ENCODE measurements at regions not wholly inside any gene's neighbourhood (a gene's known extent, or its start where the extent isn't known, plus 50 kb on each side); places are given as distances from the start of the nearest gene placed in this dataset.

- Histone ChIP-seq H3K4me1 (ENCODE audit: insufficient read depth) (no peaks in the 10 kb centered on the region; the same call in 1 of the 2 replicates), H3K27ac (ENCODE audit: low read depth) (no peak overlapping the region), H3F3A (replicated peaks; ENCODE audit: low read depth) (no peaks in the 10 kb centered on the region), H3K36me3 (ENCODE audit: insufficient read depth) (no peaks in the 10 kb centered on the region), H4K20me1 (replicated peaks; ENCODE audit: insufficient read depth) (no peaks in the 10 kb centered on the region), H3K79me2 (replicated peaks; ENCODE audit: insufficient read depth) (no peaks in the 10 kb centered on the region), H3K9me2 (ENCODE audit: insufficient read depth) (no peaks in the 10 kb centered on the region), H2AFZ (no peak overlapping the region), H3K4me2 (no peak overlapping the region), H3K4me3 (no peak overlapping the region), H3K27me3 (ENCODE audit: insufficient read depth) (no peaks in the 10 kb centered on the region)
- Mint-ChIP-seq H3K27me3 (ENCODE audit: insufficient read depth, low read depth, poor library complexity) (peaks cover 3% of the 10 kb centered on the region), H3K9me3 (no peaks in the 10 kb centered on the region), H3K4me1 (no peaks in the 10 kb centered on the region), H3K27ac (no peak overlapping the region), H3K4me3 (no peak overlapping the region), H3K36me3 (ENCODE audit: low read depth) (no peaks in the 10 kb centered on the region)
- TF ChIP-seq ZNF114 (CRISPR knock-in tag; IDR thresholded peaks at IDR 0.05) = no peak
- no peak for TF ChIP-seq REST (IDR thresholded peaks at IDR 0.05; ENCODE audit: unreplicated experiment)
- TF ChIP-seq STAT1 (IDR thresholded peaks at IDR 0.05; ENCODE audit: unreplicated experiment) = no peak
- no peak for TF ChIP-seq NANOG (IDR thresholded peaks at IDR 0.05; ENCODE audit: borderline replicate concordance)
- no peak for TF ChIP-seq ETS1 (IDR thresholded peaks at IDR 0.05)
- no peak for TF ChIP-seq CREB1 (CRISPR knock-in tag; IDR thresholded peaks at IDR 0.05; ENCODE audit: low read depth)
- TF ChIP-seq POLR2AphosphoS5 (IDR thresholded peaks at IDR 0.05; ENCODE audit: low read depth) = no peak
- no peak for TF ChIP-seq EZH2 (IDR thresholded peaks at IDR 0.05; ENCODE audit: low read depth, unreplicated experiment)
- no peak for TF ChIP-seq ZNF331 (CRISPR knock-in tag; IDR thresholded peaks at IDR 0.05; ENCODE audit: low read depth)
- no peak for TF ChIP-seq CTCF (conservative IDR thresholded peaks at IDR 0.05; ENCODE audit: low read depth in 2 of 2)
- TF ChIP-seq EZH2phosphoT487 (IDR thresholded peaks at IDR 0.05; ENCODE audit: unreplicated experiment) = no peak
- TF ChIP-seq ZNF462 (CRISPR knock-in tag; IDR thresholded peaks at IDR 0.05) = no peak
- no peak for TF ChIP-seq JUNB (IDR thresholded peaks at IDR 0.05; ENCODE audit: unreplicated experiment)
- DNase-seq (ENCODE audit: low spot score) (no peak), ATAC-seq (no peak)
Measured at GRCh38 chr11:115843685-115844084, 339.5 kb upstream of the CADM1 start.
